ENCODE measurements at regions not wholly inside any gene's neighbourhood (a gene's known extent, or its start where the extent isn't known, plus 50 kb on each side); places are given as distances from the start of the nearest gene placed in this dataset.

GRCh38 chr18:43663159-43663558 is 385.9 kb upstream of the SYT4 start:
- no peak overlapping the region for H3K9ac ChIP-seq (ENCODE audit: extremely low read depth, low read length, poor library complexity, severe bottlenecking)
- Mint-ChIP-seq H3K27me3 (ENCODE audit: insufficient read depth) (no peaks in the 10 kb centered on the region), H3K4me1 (peaks cover 11% of the 10 kb centered on the region), H3K4me3 (no peak overlapping the region), H3K27ac (no peak overlapping the region), H3K9me3 (no peaks in the 10 kb centered on the region), H3K36me3 (ENCODE audit: low read depth) (no peaks in the 10 kb centered on the region)
- no peak for DNase-seq
- no peak overlapping the region for H3K4me3 ChIP-seq (ENCODE audit: low read length)
- no peaks in the 10 kb centered on the region for H3K36me3 ChIP-seq (ENCODE audit: control insufficient read depth, insufficient read depth, low read length)
- TF ChIP-seq, protein P1, sequence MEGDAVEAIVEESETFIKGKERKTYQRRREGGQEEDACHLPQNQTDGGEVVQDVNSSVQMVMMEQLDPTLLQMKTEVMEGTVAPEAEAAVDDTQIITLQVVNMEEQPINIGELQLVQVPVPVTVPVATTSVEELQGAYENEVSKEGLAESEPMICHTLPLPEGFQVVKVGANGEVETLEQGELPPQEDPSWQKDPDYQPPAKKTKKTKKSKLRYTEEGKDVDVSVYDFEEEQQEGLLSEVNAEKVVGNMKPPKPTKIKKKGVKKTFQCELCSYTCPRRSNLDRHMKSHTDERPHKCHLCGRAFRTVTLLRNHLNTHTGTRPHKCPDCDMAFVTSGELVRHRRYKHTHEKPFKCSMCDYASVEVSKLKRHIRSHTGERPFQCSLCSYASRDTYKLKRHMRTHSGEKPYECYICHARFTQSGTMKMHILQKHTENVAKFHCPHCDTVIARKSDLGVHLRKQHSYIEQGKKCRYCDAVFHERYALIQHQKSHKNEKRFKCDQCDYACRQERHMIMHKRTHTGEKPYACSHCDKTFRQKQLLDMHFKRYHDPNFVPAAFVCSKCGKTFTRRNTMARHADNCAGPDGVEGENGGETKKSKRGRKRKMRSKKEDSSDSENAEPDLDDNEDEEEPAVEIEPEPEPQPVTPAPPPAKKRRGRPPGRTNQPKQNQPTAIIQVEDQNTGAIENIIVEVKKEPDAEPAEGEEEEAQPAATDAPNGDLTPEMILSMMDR (conservative IDR thresholded peaks at IDR 0.05) = no peak
- H3K4me1 ChIP-seq (ENCODE audit: control insufficient read depth, insufficient read depth, low read length) = no peaks in the 10 kb centered on the region
- 100% methylated on average over 1 of the region's 1 CpG; no CpG with 5 or more reads in 1 of the 2 experiments for WGBS, 2 experiments (ENCODE audit: insufficient coverage in 1 of 2, insufficient read length in 1 of 2)
- no peaks in the 10 kb centered on the region for H3K27me3 ChIP-seq (ENCODE audit: control insufficient read depth, insufficient read depth, low read length, poor library complexity, severe bottlenecking)
- no peak overlapping the region for H3K27ac ChIP-seq (ENCODE audit: low read depth, low read length)
- peaks cover 8% of the 10 kb centered on the region for H3K9me3 ChIP-seq (ENCODE audit: control insufficient read depth, low read length)

GRCh38 chr18:43664487-43665008 is 387.3 kb upstream of the SYT4 start:
- H3K9ac ChIP-seq (ENCODE audit: extremely low read depth, low read length, poor library complexity, severe bottlenecking) = no peak overlapping the region
- H3K9me3 Mint-ChIP-seq = no peaks in the 10 kb centered on the region
- H3K27ac ChIP-seq (ENCODE audit: low read depth, low read length) = no peak overlapping the region
- H3K36me3 ChIP-seq (ENCODE audit: control insufficient read depth, insufficient read depth, low read length) = no peaks in the 10 kb centered on the region
- peaks cover 11% of the 10 kb centered on the region for H3K4me1 Mint-ChIP-seq
- H3K4me1 ChIP-seq (ENCODE audit: control insufficient read depth, insufficient read depth, low read length) = no peaks in the 10 kb centered on the region
- no peak overlapping the region for H3K27ac Mint-ChIP-seq
- WGBS, 2 experiments (ENCODE audit: insufficient coverage in 1 of 2, insufficient read length in 1 of 2) = 58 to 93% methylated on average over 2 to 3 of the region's 3 CpGs
- H3K4me3 Mint-ChIP-seq = no peak overlapping the region
- no peaks in the 10 kb centered on the region for H3K36me3 Mint-ChIP-seq (ENCODE audit: low read depth)
- DNase-seq = no peak
- H3K9me3 ChIP-seq (ENCODE audit: control insufficient read depth, low read length) = peaks cover 5% of the 10 kb centered on the region
- TF ChIP-seq, protein P1 (conservative IDR thresholded peaks at IDR 0.05) = no peak
- no peaks in the 10 kb centered on the region for H3K27me3 Mint-ChIP-seq (ENCODE audit: insufficient read depth)
- H3K4me3 ChIP-seq (ENCODE audit: low read length) = no peak overlapping the region
- no peaks in the 10 kb centered on the region for H3K27me3 ChIP-seq (ENCODE audit: control insufficient read depth, insufficient read depth, low read length, poor library complexity, severe bottlenecking)

GRCh38 chr18:43665105-43665788 is 388.0 kb upstream of the SYT4 start:
- H3K27me3 ChIP-seq (ENCODE audit: control insufficient read depth, insufficient read depth, low read length, poor library complexity, severe bottlenecking) = no peaks in the 10 kb centered on the region
- H3K4me3 ChIP-seq (ENCODE audit: low read length) = no peak overlapping the region
- Mint-ChIP-seq H3K27me3 (ENCODE audit: insufficient read depth) (no peaks in the 10 kb centered on the region), H3K4me3 (no peak overlapping the region), H3K27ac (no peak overlapping the region), H3K36me3 (ENCODE audit: low read depth) (no peaks in the 10 kb centered on the region), H3K9me3 (no peaks in the 10 kb centered on the region), H3K4me1 (peaks cover 11% of the 10 kb centered on the region)
- H3K9me3 ChIP-seq (ENCODE audit: control insufficient read depth, low read length) = peaks cover 4% of the 10 kb centered on the region
- WGBS, 2 experiments (ENCODE audit: insufficient coverage in 1 of 2, insufficient read length in 1 of 2) = 78% methylated on average over 3 of the region's 3 CpGs; no CpG with 5 or more reads in 1 of the 2 experiments
- TF ChIP-seq, protein P1 (conservative IDR thresholded peaks at IDR 0.05) = no peak
- no peaks in the 10 kb centered on the region for H3K36me3 ChIP-seq (ENCODE audit: control insufficient read depth, insufficient read depth, low read length)
- no peak for DNase-seq
- H3K4me1 ChIP-seq (ENCODE audit: control insufficient read depth, insufficient read depth, low read length) = no peaks in the 10 kb centered on the region
- no peak overlapping the region for H3K27ac ChIP-seq (ENCODE audit: low read depth, low read length)
- no peak overlapping the region for H3K9ac ChIP-seq (ENCODE audit: extremely low read depth, low read length, poor library complexity, severe bottlenecking)

Measured in endodermal cell (in vitro differentiated cells).